ENCODE measurements at regions not wholly inside any gene's neighbourhood (a gene's known extent, or its start where the extent isn't known, plus 50 kb on each side); places are given as distances from the start of the nearest gene placed in this dataset.
"Not testable (repeated sequence)": the region's sequence is repeated elsewhere in the genome, so short reads cannot be mapped to it uniquely, and the experiment has no call there.

DNA sequence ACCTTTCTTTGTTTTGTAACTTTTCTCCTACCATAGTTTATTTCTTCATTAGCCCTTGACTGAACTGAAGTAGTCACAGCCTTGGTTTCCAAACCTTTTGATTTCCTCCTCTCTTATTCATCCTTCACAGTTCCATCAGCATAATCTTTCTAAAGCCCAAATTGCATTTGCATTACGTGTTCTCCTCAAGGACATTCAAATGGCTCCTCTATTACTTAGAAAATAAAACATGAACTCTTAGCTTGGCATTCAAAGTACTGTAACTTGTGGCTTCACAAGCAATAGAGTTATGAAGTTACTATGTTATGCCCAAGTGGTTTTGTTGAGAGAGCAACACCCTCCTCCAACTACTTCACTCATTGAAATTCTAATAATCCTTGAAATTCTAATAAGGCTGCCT lies 840.0 kb downstream of the TTLL7 start:
- TF ChIP-seq CTCF (conservative IDR thresholded peaks at IDR 0.05); ZFX (IDR thresholded peaks at IDR 0.05): not testable (repeated sequence)

All from C4-2B (cell line).